Colonic mucosa (tissue), 4 donors: ENCODE measurements at regions not wholly inside any gene's neighbourhood (a gene's known extent, or its start where the extent isn't known, plus 50 kb on each side); places are given as distances from the start of the nearest gene placed in this dataset.

Source experiments
- DNase-seq: peaks from one replicate; pipeline ENCODE4 v3.0.0-alpha.2; 2020
- H3K27ac ChIP-seq: fragments of 200-600 bp; one replicate; pipeline ENCODE4 v1.8.0; 2021
- H3K27me3 ChIP-seq: fragments of 200-600 bp; one replicate; pipeline ENCODE4 v1.8.0; 2021
- H3K36me3 ChIP-seq: fragments of 200-600 bp; one replicate; pipeline ENCODE4 v1.8.0; 2021
- H3K4me1 ChIP-seq: fragments of 200-600 bp; one replicate; pipeline ENCODE4 v1.8.0; 2021; ENCODE audit warnings: mild to moderate bottlenecking
- H3K4me3 ChIP-seq: fragments of 200-600 bp; one replicate; pipeline ENCODE4 v1.8.0; 2021
- H3K9ac ChIP-seq, 2 donors: one replicate each; pipeline ENCODE4 v1.7.0; 2013; ENCODE audit warnings: control low read depth in 2 of 2, low read depth in 2 of 2, low read length in 2 of 2
- H3K9me3 ChIP-seq: fragments of 200-600 bp; one replicate; pipeline ENCODE4 v1.8.0; 2021
- intact Hi-C: fragments of 100-400 bp; cut with DNase I; formaldehyde crosslinking; loops from one replicate; pipeline ENCODE4 v1.14.1; 2022
- TF ChIP-seq, protein P1 (sequence below): fragments of 200-600 bp; IDR thresholded peaks from one replicate; pipeline ENCODE4 v1.8.0; 2022; ENCODE audit warnings: antibody characterized with exemption, mild to moderate bottlenecking
- donor health status: healthy.
- donor health status: DM: no; HTN: no; CAD: no.
- donor health status: DM: no; HTN: no; CAD: no.

- no peak for DNase-seq
- Histone ChIP-seq H3K27me3 (no peaks in the 10 kb centered on the region), H3K4me3 (no peak overlapping the region), H3K27ac (no peak overlapping the region), H3K9me3 (no peaks in the 10 kb centered on the region), H3K36me3 (no peaks in the 10 kb centered on the region), H3K9ac (no peak overlapping the region), H3K4me1 (no peaks in the 10 kb centered on the region)
- TF ChIP-seq, protein P1, sequence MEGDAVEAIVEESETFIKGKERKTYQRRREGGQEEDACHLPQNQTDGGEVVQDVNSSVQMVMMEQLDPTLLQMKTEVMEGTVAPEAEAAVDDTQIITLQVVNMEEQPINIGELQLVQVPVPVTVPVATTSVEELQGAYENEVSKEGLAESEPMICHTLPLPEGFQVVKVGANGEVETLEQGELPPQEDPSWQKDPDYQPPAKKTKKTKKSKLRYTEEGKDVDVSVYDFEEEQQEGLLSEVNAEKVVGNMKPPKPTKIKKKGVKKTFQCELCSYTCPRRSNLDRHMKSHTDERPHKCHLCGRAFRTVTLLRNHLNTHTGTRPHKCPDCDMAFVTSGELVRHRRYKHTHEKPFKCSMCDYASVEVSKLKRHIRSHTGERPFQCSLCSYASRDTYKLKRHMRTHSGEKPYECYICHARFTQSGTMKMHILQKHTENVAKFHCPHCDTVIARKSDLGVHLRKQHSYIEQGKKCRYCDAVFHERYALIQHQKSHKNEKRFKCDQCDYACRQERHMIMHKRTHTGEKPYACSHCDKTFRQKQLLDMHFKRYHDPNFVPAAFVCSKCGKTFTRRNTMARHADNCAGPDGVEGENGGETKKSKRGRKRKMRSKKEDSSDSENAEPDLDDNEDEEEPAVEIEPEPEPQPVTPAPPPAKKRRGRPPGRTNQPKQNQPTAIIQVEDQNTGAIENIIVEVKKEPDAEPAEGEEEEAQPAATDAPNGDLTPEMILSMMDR, result no peak
- intact Hi-C loops, result no loop called here
These were observed 745.8 kb downstream of the TRHDE start for GRCh38 chr12:73017981-73018380.

GRCh38 chr12:73053893-73054292 lies 781.7 kb downstream of the TRHDE start:
- DNase-seq, result no peak
- TF ChIP-seq, protein P1, result no peak
- no peaks in the 10 kb centered on the region for H3K4me1 ChIP-seq
- H3K4me3 ChIP-seq, result no peak overlapping the region
- no peak overlapping the region for H3K27ac ChIP-seq
- H3K9ac ChIP-seq, result no peak overlapping the region
- intact Hi-C loops, result no loop called here
- H3K36me3 ChIP-seq, result no peaks in the 10 kb centered on the region
- no peaks in the 10 kb centered on the region for H3K27me3 ChIP-seq
- no peaks in the 10 kb centered on the region for H3K9me3 ChIP-seq

- H3K4me3 ChIP-seq, result no peak overlapping the region
- TF ChIP-seq, protein P1, result no peak
- no peak overlapping the region for H3K9ac ChIP-seq
- H3K27me3 ChIP-seq, result no peaks in the 10 kb centered on the region
- no peaks in the 10 kb centered on the region for H3K4me1 ChIP-seq
- H3K36me3 ChIP-seq, result no peaks in the 10 kb centered on the region
- H3K9me3 ChIP-seq, result no peaks in the 10 kb centered on the region
- no peak for DNase-seq
- intact Hi-C loops, result no loop called here
- H3K27ac ChIP-seq, result no peak overlapping the region
These were observed 785.3 kb downstream of the TRHDE start for GRCh38 chr12:73057428-73057827.

- Histone ChIP-seq H3K27ac (no peak overlapping the region), H3K27me3 (no peaks in the 10 kb centered on the region), H3K9me3 (no peaks in the 10 kb centered on the region), H3K36me3 (no peaks in the 10 kb centered on the region), H3K4me1 (no peaks in the 10 kb centered on the region), H3K4me3 (no peak overlapping the region), H3K9ac (no peak overlapping the region)
- no peak for DNase-seq
- intact Hi-C loops, result no loop called here
- TF ChIP-seq, protein P1, result no peak
These were observed 793.7 kb downstream of the TRHDE start for GRCh38 chr12:73065913-73066312.

DNA sequence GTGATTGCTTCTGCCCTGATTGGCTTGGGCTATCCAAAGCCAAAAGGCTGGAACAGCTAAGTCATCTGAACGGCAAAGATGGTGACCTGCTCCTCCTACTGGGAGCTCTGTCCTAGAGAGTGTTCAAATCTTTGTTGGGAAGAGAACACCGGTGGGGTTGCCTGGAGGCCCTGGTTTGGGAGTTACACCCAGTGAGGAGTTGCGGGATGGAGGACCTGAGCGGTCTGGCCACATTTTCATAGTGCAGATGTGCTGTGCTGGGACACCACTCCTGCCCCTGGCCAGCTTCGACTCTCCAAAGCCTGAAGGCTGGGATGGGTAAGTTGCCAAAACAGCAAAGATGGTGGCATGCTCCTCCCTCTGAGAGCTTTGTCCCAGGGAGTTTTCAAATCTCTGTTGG lies 795.4 kb downstream of the TRHDE start:
- intact Hi-C loops, result no loop called here
- H3K4me1 ChIP-seq, result no peaks in the 10 kb centered on the region
- TF ChIP-seq, protein P1, result no peak
- no peaks in the 10 kb centered on the region for H3K27me3 ChIP-seq
- no peak overlapping the region for H3K9ac ChIP-seq
- H3K36me3 ChIP-seq, result no peaks in the 10 kb centered on the region
- no peaks in the 10 kb centered on the region for H3K9me3 ChIP-seq
- DNase-seq, result no peak
- no peak overlapping the region for H3K27ac ChIP-seq
- H3K4me3 ChIP-seq, result no peak overlapping the region

DNA sequence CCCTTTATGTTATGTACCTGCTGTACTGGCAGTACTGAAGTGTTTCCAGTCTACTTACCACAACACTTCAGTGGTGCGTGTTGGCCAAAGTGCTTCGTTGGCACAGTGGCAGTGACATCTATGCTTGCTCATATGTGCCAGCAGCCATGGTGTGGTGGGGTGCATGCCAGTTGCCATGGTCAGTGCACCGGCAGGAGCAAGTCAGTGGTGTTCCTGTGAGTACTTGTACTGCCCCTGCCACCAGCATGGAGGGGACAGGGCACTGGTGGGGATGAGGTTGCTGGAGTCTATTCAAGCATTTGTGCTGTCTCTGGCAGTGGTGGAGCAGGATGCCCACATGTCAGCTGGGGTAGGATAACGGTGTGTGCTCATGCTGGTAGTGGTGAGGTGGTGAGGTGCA lies 800.0 kb downstream of the TRHDE start:
- DNase-seq, result no peak
- no peak overlapping the region for H3K9ac ChIP-seq
- no peaks in the 10 kb centered on the region for H3K4me1 ChIP-seq
- TF ChIP-seq, protein P1, result no peak
- no peaks in the 10 kb centered on the region for H3K36me3 ChIP-seq
- H3K27me3 ChIP-seq, result no peaks in the 10 kb centered on the region
- H3K9me3 ChIP-seq, result peaks cover 4% of the 10 kb centered on the region
- intact Hi-C loops, result no loop called here
- H3K4me3 ChIP-seq, result no peak overlapping the region
- H3K27ac ChIP-seq, result no peak overlapping the region
